ENCODE measurements at regions not wholly inside any gene's neighbourhood (a gene's known extent, or its start where the extent isn't known, plus 50 kb on each side); places are given as distances from the start of the nearest gene placed in this dataset.

GRCh38 chr3:146777941-146778340 lies 172.8 kb upstream of the PLSCR5 start:
- TF ChIP-seq NR2C2 (IDR thresholded peaks at IDR 0.05; ENCODE audit: borderline replicate concordance, control insufficient read depth, insufficient read length, low read depth): no peak
- TF ChIP-seq RFX5 (IDR thresholded peaks at IDR 0.05; ENCODE audit: low read depth, low read length): no peak
- TF ChIP-seq SMAD1 (IDR thresholded peaks at IDR 0.05; ENCODE audit: low read depth, partially characterized antibody): no peak
